ENCODE measurements at regions not wholly inside any gene's neighbourhood (a gene's known extent, or its start where the extent isn't known, plus 50 kb on each side); places are given as distances from the start of the nearest gene placed in this dataset.

DNA sequence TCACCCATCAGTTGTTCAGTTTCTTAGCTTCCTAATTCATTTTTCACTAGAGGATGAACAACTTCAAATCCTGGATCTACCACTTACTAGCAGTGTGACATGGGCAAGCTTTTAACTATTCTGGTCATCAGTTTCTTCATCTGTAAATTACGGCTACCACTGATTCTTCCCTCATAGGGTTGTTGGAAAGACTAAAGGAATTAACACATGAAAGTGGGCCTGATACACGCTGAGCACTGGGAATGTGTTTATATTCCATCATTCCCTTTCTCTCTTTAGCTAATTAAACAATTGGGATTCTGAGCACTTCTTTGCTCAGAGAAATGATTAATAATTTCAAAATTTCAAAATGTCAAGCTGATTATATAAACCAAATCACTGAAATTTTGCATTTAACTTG lies 862.3 kb upstream of the GCFC2 start:
- DNase-seq: no peak

DNA sequence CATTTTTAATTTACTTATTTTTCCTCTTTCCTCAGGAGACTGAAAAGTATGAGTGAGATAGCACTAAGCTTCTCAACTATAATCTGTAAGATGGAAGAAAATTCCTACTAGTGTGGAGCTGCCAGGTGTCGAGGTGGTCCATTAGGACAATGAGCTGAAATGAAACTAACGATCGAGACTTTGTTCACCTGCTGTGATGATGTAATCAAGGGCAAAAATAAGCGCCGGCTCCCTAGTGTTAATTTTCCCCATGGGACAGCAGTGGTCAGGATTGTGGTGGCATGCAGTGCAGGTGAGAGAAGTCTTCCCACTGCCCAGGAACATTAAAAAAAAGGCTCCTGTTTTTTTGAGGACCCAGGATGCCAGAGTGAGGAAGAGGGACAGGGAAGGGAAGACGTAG lies 859.1 kb upstream of the GCFC2 start:
- DNase-seq: no peak

GRCh38 chr2:76567478-76567877 lies 856.8 kb upstream of the GCFC2 start:
- no peak for DNase-seq

- no peak for DNase-seq
These were observed 854.0 kb upstream of the GCFC2 start for GRCh38 chr2:76564734-76565133.

- DNase-seq: no peak
These were observed 853.0 kb upstream of the GCFC2 start for GRCh38 chr2:76563730-76564129.

- no peak for DNase-seq
These were observed 847.4 kb upstream of the GCFC2 start for GRCh38 chr2:76558157-76558556.

GRCh38 chr2:76556018-76556417 lies 845.3 kb upstream of the GCFC2 start:
- DNase-seq: no peak

DNA sequence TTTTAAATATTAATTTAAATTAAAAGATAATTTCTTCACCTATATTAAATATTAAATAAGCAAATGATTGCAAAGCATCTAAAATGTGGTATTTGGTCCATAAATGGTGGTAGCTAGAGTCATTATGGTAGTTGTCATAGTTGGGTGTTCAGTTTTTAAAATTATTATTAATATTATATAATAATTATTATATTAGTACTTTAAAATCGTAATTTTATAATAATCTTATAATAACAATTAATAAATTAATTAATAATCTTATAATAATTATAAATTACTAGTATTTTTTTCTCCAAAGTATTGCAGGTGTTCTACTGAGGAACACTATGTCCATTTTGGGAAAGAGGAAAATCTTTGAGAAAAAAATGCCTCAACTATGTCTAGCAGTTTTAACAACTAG lies 835.5 kb upstream of the GCFC2 start:
- no peak for DNase-seq

GRCh38 chr2:76544901-76545300 lies 834.2 kb upstream of the GCFC2 start:
- DNase-seq: no peak

GRCh38 chr2:76517574-76517909 lies 806.8 kb upstream of the GCFC2 start:
- DNase-seq: no peak

GRCh38 chr2:76516861-76517573 lies 806.3 kb upstream of the GCFC2 start:
- no peak for DNase-seq

DNA sequence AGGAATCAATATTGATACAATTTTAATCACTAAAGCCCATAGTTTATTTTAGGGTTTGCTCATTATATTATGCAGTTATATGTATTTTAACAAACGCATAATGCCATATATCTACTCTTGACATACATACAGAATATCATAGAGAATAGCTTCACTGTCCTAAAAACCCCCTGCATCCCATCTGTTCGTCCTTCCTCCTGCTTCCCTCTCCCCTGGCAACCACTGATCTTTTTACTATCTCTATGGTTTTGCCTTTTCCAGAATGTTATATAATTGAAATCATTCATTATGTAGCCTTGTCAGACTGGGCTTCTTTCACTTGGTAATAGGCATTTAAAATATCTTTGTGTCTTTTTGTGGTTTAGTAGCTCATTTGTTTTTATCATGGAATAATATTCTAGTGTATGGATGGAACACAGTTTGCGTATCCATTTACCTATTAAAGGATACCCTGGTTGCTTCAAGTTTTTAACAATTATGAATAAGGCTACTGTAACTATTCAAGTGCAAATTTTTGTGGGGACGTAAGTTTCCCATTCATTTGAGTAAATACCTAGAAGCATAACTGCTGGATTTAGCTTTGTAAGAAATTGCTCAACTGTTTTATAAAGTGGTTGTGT lies 801.6 kb upstream of the GCFC2 start:
- no peak for DNase-seq

DNA sequence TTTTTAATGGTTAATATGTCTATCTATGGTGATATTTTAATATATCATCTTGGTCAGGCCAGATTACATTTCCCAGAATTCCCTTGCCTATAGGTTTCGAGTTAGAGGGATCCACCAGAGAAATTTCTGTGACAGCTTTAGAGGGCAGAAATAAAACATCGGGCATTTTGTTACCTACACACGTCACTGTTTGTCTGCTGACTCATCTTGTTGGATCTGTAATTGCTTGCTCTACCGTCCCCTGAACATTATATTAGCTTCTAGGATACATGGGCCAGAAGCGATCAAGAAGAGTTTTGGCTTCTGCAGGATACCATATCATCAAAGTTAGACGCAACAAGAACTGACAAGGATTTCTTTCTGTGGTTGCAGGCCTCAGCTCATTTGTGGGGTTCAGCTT lies 795.8 kb upstream of the GCFC2 start:
- no peak for DNase-seq

- no peak for DNase-seq
These were observed 790.9 kb upstream of the GCFC2 start for GRCh38 chr2:76501641-76502040.

GRCh38 chr2:76498360-76498759 lies 787.6 kb upstream of the GCFC2 start:
- DNase-seq: no peak

GRCh38 chr2:76491503-76491902 lies 780.8 kb upstream of the GCFC2 start:
- DNase-seq: no peak

DNA sequence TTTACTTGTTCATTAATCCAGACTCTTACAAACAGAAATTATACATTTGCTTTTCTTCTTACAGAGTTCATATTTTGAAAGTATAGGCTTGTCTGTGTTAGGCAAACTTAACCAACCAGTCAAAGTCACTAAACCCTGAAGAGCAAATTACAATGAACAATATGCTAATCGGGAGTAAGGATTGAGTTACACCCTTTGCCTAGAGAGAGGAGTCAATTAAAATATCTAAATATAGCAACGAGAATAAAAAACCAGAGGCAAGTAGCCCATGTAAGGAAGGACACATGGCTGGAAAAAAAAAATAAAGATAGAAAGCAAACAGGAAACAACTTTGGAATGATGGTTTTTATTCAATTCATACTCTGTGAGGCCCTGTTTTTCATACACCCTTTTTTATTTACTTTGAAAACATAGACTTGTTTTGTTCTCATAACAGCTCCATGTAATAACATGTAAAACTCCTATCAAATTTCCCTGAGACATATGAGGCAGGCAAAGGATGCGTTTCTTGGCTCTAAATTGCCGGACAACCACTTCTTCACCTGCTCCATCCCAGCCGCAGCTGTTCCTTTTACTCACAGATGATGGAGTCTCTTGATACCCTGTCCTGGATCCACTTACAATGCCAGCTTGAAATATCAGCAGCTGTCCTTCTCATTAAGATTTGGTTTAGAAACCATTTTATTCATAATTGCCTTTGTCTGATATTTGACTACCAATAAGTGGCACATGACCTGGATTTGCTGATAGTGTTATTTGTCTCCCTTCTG lies 767.7 kb upstream of the GCFC2 start:
- DNase-seq: peak; percentile 43

GRCh38 chr2:76472946-76473345 lies 762.2 kb upstream of the GCFC2 start:
- DNase-seq: no peak

DNA sequence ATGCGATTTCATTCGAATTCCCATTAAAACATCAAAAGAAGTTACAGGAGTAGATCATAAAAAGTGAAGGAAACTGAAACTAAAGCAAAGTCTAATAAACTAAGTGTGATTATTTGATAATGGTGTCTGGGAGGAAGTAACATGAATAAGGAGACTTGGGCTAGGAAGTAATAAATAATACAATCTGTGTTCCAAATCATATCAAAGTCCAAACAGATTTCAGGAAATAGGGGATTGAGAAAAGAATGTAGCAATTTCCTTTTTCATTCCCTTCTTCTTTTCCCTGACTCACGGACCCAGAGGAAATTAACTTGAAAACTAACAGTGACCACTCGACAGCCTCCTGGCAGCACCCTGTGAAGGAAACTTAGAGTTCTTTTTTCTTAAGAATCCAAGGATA lies 758.4 kb upstream of the GCFC2 start:
- DNase-seq: no peak

DNA sequence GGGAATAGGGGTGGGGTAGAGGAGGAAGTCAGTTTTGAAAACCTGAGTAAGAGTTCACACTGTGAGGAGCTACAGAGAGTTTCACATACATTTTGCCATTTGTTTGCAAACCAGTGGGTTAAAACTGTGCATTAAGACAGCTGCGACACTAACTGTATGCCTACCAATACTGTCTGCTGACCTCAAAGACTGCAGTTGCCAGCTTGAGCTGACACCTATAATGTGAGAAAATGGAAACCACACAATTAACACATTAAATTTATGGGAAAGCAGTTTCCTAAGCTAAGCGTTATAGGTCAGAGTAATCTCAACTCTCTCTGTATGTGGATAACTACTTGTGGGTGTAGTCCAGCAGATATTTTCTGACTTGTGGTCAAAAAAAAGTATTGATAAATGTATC lies 756.6 kb upstream of the GCFC2 start:
- no peak for DNase-seq

- no peak for DNase-seq
These were observed 753.6 kb upstream of the GCFC2 start for GRCh38 chr2:76464310-76464709.

- DNase-seq: no peak
These were observed 750.7 kb upstream of the GCFC2 start for GRCh38 chr2:76461431-76461830.

DNA sequence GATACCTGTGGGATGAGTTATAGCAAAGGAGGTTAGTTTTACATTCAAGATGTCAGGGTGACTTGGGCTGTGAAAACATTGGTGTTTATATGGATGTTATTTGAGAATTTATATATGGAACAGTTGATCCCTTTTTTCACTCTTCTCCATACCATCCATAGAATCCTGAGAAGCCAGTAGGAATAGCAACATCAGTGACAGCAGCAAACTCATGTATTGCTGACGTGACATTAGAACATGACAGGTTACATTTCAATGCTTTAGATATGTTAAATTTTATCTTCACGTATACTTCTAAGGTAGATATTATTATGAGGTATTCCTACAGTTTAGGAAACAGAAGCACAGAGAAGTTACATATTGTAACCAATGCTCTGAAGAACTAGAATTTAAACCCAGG lies 745.2 kb upstream of the GCFC2 start:
- DNase-seq: no peak

- DNase-seq: no peak
These were observed 739.3 kb upstream of the GCFC2 start for GRCh38 chr2:76450024-76450475.
